HEK293T (cell line): ENCODE measurements at regions not wholly inside any gene's neighbourhood (a gene's known extent, or its start where the extent isn't known, plus 50 kb on each side); places are given as distances from the start of the nearest gene placed in this dataset.
"Not testable (repeated sequence)": the region's sequence is repeated elsewhere in the genome, so short reads cannot be mapped to it uniquely, and the experiment has no call there.

ENCODE experiments used
- CTCF ChIA-PET: fragments of 350-600 bp; formaldehyde crosslinking; extraction: SDS; loops from one replicate; lab custom pipeline; 2021; ENCODE audit warnings: antibody characterized with exemption, inconsistent platforms; lab: Yijun Ruan, JAX
- POLR2A ChIA-PET: fragments of 350-600 bp; formaldehyde crosslinking; extraction: SDS; loops from one replicate; lab custom pipeline; 2020; ENCODE audit warnings: antibody characterized with exemption, inconsistent platforms; lab: Yijun Ruan, JAX
- DNase-seq: peaks from one replicate; pipeline ENCODE4 v3.0.0; 2012; ENCODE audit warnings: mixed read lengths; ENCODE audit errors: extremely low spot score
- ARNT ChIP-seq: fragments of 450-650 bp; IDR thresholded peaks from 2 replicates; pipeline ENCODE4 v1.6.1; 2017; ENCODE audit warnings: mild to moderate bottlenecking
- BHLHE40 ChIP-seq: fragments of 450-650 bp; IDR thresholded peaks from 2 replicates; pipeline ENCODE4 v1.6.1; 2016; ENCODE audit warnings: mild to moderate bottlenecking, moderate library complexity, borderline replicate concordance
- CTBP1 ChIP-seq: fragments of 450-650 bp; IDR thresholded peaks from 2 replicates; pipeline ENCODE4 v1.6.1; 2016; ENCODE audit warnings: borderline replicate concordance
- ELF4 ChIP-seq: fragments of 450-650 bp; IDR thresholded peaks from 2 replicates; pipeline ENCODE4 v1.6.1; 2017; ENCODE audit warnings: antibody characterized with exemption
- FOXA1 ChIP-seq: fragments of 450-650 bp; IDR thresholded peaks from 2 replicates; pipeline ENCODE4 v1.6.1; 2016; ENCODE audit warnings: mild to moderate bottlenecking
- FOXK2 ChIP-seq: fragments of 450-650 bp; IDR thresholded peaks from 2 replicates; pipeline ENCODE4 v1.6.1; 2016; ENCODE audit warnings: mild to moderate bottlenecking
- FOXM1 ChIP-seq: fragments of 450-650 bp; IDR thresholded peaks from 2 replicates; pipeline ENCODE4 v1.6.1; 2017; ENCODE audit warnings: mild to moderate bottlenecking, borderline replicate concordance
- HDGF ChIP-seq: fragments of 450-650 bp; IDR thresholded peaks from 2 replicates; pipeline ENCODE4 v1.6.1; 2017; ENCODE audit warnings: antibody characterized with exemption, borderline replicate concordance
- L3MBTL2 ChIP-seq: fragments of 450-650 bp; conservative IDR thresholded peaks from 2 replicates; pipeline ENCODE4 v1.6.1; 2016; ENCODE audit warnings: mild to moderate bottlenecking
- LEF1 ChIP-seq: fragments of 450-650 bp; IDR thresholded peaks from 2 replicates; pipeline ENCODE4 v1.6.1; 2017; ENCODE audit warnings: mild to moderate bottlenecking, borderline replicate concordance
- NFRKB ChIP-seq: fragments of 450-650 bp; IDR thresholded peaks from 2 replicates; pipeline ENCODE4 v1.6.1; 2016; ENCODE audit warnings: mild to moderate bottlenecking, moderate library complexity
- PKNOX1 ChIP-seq: fragments of 450-650 bp; IDR thresholded peaks from 2 replicates; pipeline ENCODE4 v1.6.1; 2016
- SP1 ChIP-seq: fragments of 450-650 bp; IDR thresholded peaks from 2 replicates; pipeline ENCODE4 v1.6.1; 2017
- SUZ12 ChIP-seq: fragments of 450-650 bp; IDR thresholded peaks from 2 replicates; pipeline ENCODE4 v1.6.1; 2016; ENCODE audit warnings: mild to moderate bottlenecking
- TARDBP ChIP-seq: fragments of 450-650 bp; IDR thresholded peaks from 2 replicates; pipeline ENCODE4 v1.6.1; 2016
- ZNF384 ChIP-seq: fragments of 450-650 bp; IDR thresholded peaks from 2 replicates; pipeline ENCODE4 v1.6.1; 2016

- ChIA-PET CTCF (no interaction called here), POLR2A (no interaction called here)
- DNase-seq = no peak
- no peak for TF ChIP-seq FOXM1
Observed at GRCh38 chr18:22753130-22753831, 179.8 kb upstream of the RBBP8 start.

- POLR2A ChIA-PET, DNase-seq, CTCF ChIA-PET: not testable (repeated sequence)
Observed at GRCh38 chr18:22764005-22764404, 169.1 kb upstream of the RBBP8 start.

GRCh38 chr18:22765896-22766295, 167.2 kb upstream of the RBBP8 start:
- ChIA-PET POLR2A (no interaction called here), CTCF (no interaction called here)

GRCh38 chr18:22767653-22768052, 165.5 kb upstream of the RBBP8 start:
- ChIA-PET POLR2A (no interaction called here), CTCF (no interaction called here)
- no peak for DNase-seq

More at GRCh38 chr18:22765896-22766295, 167.2 kb upstream of the RBBP8 start:
- no peak for DNase-seq
- no peak for TF ChIP-seq ARNT
- no peak for TF ChIP-seq ELF4
- TF ChIP-seq HDGF = no peak
- no peak for TF ChIP-seq FOXA1
- TF ChIP-seq ZNF384 = no peak
- no peak for TF ChIP-seq CTBP1
- no peak for TF ChIP-seq SUZ12
- TF ChIP-seq BHLHE40 = no peak
- no peak for TF ChIP-seq PKNOX1
- no peak for TF ChIP-seq NFRKB
- no peak for TF ChIP-seq SP1
- no peak for TF ChIP-seq FOXK2
- no peak for TF ChIP-seq FOXM1
- no peak for TF ChIP-seq LEF1
- TF ChIP-seq TARDBP = no peak

DNA sequence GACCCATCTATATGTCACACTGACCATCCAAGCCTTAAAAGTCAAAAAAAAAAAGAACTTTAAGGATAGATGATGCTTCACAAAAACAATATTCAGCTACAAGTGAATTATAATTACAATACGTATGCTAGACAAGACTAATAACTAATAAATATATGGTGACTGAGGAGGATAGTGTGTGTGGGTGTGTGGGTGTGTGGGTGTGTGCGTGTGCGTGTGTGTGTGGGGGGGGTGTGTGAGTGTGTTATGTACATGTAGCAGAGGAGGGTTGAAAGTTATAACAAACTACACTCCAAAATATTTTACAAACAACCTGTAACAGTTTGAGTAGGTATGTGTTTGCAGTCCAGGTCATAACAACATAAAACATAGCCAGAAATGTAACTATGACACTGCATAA, 159.2 kb upstream of the RBBP8 start:
- CTCF ChIA-PET = no interaction called here
- no peak for DNase-seq
- TF ChIP-seq HDGF (no peak), ARNT (no peak), PKNOX1 (no peak), ZNF384 (no peak), FOXM1 (no peak), FOXA1 (no peak), L3MBTL2 (no peak), FOXK2 (no peak), BHLHE40 (no peak), LEF1 (no peak), SUZ12 (no peak)
- POLR2A ChIA-PET = no interaction called here

More at GRCh38 chr18:22767653-22768052, 165.5 kb upstream of the RBBP8 start:
- TF ChIP-seq FOXA1 (no peak), L3MBTL2 (no peak), BHLHE40 (no peak), ELF4 (no peak)

DNA sequence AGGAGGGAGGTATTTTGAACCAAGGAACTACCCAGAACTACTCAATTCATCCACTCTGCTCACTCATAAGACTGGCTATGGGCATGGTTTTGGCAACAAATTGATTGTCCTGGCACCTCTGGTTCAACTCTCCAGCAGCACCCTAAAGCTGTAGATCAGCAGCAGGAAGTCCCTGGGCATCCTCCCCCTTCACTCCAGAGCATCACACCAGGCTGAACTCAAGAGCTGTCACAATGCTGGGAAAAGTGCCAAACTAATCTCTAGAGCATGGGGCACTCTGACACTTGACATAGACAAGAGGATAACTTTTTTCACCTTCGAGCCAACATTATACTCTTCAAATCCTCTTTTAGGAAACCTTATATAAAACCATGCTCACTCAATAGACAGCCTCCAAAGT, 154.1 kb upstream of the RBBP8 start:
- ChIA-PET CTCF (no interaction called here), POLR2A (no interaction called here)
- DNase-seq = no peak
- TF ChIP-seq PKNOX1 (no peak), ELF4 (no peak), ARNT (no peak), BHLHE40 (no peak), SUZ12 (no peak), FOXM1 (no peak), L3MBTL2 (no peak), NFRKB (no peak), SP1 (no peak), FOXA1 (no peak), CTBP1 (no peak), TARDBP (no peak), ZNF384 (no peak)

DNA sequence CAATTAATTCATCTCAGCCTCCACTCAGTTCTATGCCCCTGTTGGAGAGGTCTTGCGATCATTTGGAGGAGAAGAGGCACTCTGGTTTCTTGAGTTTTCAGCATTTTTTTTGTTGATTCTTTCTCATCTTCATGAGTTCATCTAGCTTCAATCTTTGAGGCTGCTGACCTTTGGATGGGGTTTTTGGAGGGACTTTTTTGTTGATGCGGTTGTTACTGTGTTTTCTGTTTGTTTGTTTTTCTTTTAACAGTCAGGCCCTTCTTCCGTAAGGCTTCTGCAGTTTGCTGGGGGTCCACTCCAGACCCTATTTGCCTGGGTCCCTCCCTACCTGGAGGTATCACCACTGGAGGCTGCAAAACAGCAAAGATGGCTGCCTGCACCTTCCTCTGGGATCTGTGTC, 149.9 kb upstream of the RBBP8 start:
- TF ChIP-seq FOXM1 (no peak), HDGF (no peak), LEF1 (no peak)
- ChIA-PET CTCF (interaction anchor here (0.6 kb wide), 1 partner anchor 28 kb away, joined by 3 read pairs; no protein-coding TSS in a partner anchor), POLR2A (no interaction called here)
- DNase-seq = no peak
